ENCODE measurements at regions not wholly inside any gene's neighbourhood (a gene's known extent, or its start where the extent isn't known, plus 50 kb on each side); places are given as distances from the start of the nearest gene placed in this dataset.

DNA sequence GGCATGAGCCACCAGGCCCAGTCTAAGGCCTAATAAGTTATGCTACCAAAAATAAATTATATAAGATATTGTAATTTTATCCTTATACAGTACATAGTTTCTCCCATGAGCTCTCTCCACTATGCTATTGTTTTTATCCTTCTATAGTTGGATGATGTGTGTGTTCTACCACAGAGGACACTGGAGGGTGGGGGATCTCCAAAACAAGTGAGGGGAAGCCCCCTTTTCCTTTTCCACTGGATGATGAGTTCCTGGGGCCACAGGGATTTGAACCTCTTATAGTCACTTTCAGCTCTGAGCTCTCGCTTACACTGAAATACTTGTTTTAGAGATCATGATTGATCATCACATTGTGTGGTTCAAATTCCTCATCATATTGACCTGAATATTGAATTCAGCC, 77.6 kb upstream of the VAV3 start (continued):
- TF ChIP-seq, protein P1, sequence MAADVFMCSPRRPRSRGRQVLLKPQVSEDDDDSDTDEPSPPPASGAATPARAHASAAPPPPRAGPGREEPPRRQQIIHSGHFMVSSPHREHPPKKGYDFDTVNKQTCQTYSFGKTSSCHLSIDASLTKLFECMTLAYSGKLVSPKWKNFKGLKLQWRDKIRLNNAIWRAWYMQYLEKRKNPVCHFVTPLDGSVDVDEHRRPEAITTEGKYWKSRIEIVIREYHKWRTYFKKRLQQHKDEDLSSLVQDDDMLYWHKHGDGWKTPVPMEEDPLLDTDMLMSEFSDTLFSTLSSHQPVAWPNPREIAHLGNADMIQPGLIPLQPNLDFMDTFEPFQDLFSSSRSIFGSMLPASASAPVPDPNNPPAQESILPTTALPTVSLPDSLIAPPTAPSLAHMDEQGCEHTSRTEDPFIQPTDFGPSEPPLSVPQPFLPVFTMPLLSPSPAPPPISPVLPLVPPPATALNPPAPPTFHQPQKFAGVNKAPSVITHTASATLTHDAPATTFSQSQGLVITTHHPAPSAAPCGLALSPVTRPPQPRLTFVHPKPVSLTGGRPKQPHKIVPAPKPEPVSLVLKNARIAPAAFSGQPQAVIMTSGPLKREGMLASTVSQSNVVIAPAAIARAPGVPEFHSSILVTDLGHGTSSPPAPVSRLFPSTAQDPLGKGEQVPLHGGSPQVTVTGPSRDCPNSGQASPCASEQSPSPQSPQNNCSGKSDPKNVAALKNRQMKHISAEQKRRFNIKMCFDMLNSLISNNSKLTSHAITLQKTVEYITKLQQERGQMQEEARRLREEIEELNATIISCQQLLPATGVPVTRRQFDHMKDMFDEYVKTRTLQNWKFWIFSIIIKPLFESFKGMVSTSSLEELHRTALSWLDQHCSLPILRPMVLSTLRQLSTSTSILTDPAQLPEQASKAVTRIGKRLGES (CRISPR knock-in tag; IDR thresholded peaks at IDR 0.05; ENCODE audit: borderline replicate concordance), result no peak
- TF ChIP-seq MTF2 (CRISPR knock-in tag; IDR thresholded peaks at IDR 0.05; ENCODE audit: borderline replicate concordance) (no peak), ZNF740 (CRISPR knock-in tag; IDR thresholded peaks at IDR 0.05) (no peak), TARDBP (CRISPR knock-in tag; IDR thresholded peaks at IDR 0.05) (no peak), MIXL1 (CRISPR knock-in tag; IDR thresholded peaks at IDR 0.05) (no peak), ZNF773 (CRISPR knock-in tag; IDR thresholded peaks at IDR 0.05; ENCODE audit: borderline replicate concordance) (no peak), KDM5A (IDR thresholded peaks at IDR 0.05; ENCODE audit: borderline replicate concordance, low read length) (no peak), MAF1 (CRISPR knock-in tag; IDR thresholded peaks at IDR 0.05; ENCODE audit: borderline replicate concordance) (no peak)

GRCh38 chr1:108041360-108042142, 76.6 kb upstream of the VAV3 start:
- CTCF ChIA-PET (ENCODE audit: low intra/inter-chr PET ratio, low total read pairs), result no interaction called here
- no peak for FAIRE-seq
- POLR2A ChIA-PET, result no interaction called here
- no TSS peak for BruUV-seq (replicated peaks)
- H3K4me3 ChIP-seq (replicated peaks in 1 of 3; ENCODE audit: insufficient read depth in 1 of 3, low read depth in 2 of 3, low read length in 3 of 3), result no peak overlapping the region
- no peaks in the 10 kb centered on the region for H3K79me2 ChIP-seq (ENCODE audit: insufficient read depth, low read length)
- no peak overlapping the region for H3K9ac ChIP-seq (ENCODE audit: insufficient read depth, low read depth, low read length)
- intact Hi-C loops (cut with micrococcal nuclease; ENCODE audit: unreplicated experiment) (no loop called here), in situ Hi-C loops (cut with HindIII; ENCODE audit: extremely low pct_ligation_motif_present, low pct_unique_long_range_greater_than_20kb) (no loop called here)
- H4K20me1 ChIP-seq (ENCODE audit: insufficient read depth, low read length), result no peaks in the 10 kb centered on the region
- H3K9me3 ChIP-seq (ENCODE audit: low read length), result no peaks in the 10 kb centered on the region
- H3K36me3 ChIP-seq (replicated peaks in 1 of 2; ENCODE audit: control insufficient read depth in 1 of 2, insufficient read depth in 2 of 2, low read length in 2 of 2), result no peaks in the 10 kb centered on the region
- ATAC-seq, result no peak
- 0 out of 2 replicates have a peak, but pooled peaks cover 6% of the 10 kb centered on the region for H3K4me1 ChIP-seq (ENCODE audit: insufficient read depth, low read length)
- DNase-seq (ENCODE audit: low spot score), result no peak
- 43% methylated on average over 7 of the region's 7 CpGs for WGBS (ENCODE audit: low lambda C conversion rate)
- no peak for TF ChIP-seq CEBPG (CRISPR knock-in tag; IDR thresholded peaks at IDR 0.05)
- TF ChIP-seq EEA1 (CRISPR knock-in tag; IDR thresholded peaks at IDR 0.05; ENCODE audit: borderline replicate concordance), result no peak
- no peak for TF ChIP-seq ZNF687 (CRISPR knock-in tag; IDR thresholded peaks at IDR 0.05)
- TF ChIP-seq YY1 (IDR thresholded peaks at IDR 0.05; ENCODE audit: insufficient read depth, insufficient replicate concordance, low read depth, low read length), result no peak
- TF ChIP-seq ZFAT (CRISPR knock-in tag; conservative IDR thresholded peaks at IDR 0.05), result no peak
- TF ChIP-seq ZNF263 (CRISPR knock-in tag; IDR thresholded peaks at IDR 0.05), result no peak
- no peak overlapping the region for H3K4me2 ChIP-seq (ENCODE audit: low read depth, low read length)
- peaks cover 0 to 20% of the 10 kb centered on the region in 2 experiments; a peak in 2 of 5 replicates for H3K27me3 ChIP-seq (ENCODE audit: control insufficient read depth in 1 of 2, insufficient read depth in 2 of 2, low read length in 2 of 2)
- no peak overlapping the region for H2AFZ ChIP-seq (ENCODE audit: low read length)
- H3K27ac ChIP-seq (ENCODE audit: extremely low read length, insufficient read depth, low read length), result no peak overlapping the region

Data from HepG2 (cell line).